Caco-2 (cell line): ENCODE measurements at regions not wholly inside any gene's neighbourhood (a gene's known extent, or its start where the extent isn't known, plus 50 kb on each side); places are given as distances from the start of the nearest gene placed in this dataset.

Experiments used
- BruUV-seq: library from RNA; stranded (reverse); fragments of 400-500 nt; replicated peaks from 2 replicates; lab custom pipeline; 2021; lab: Mats Ljungman, UMichigan
- CTCF ChIA-PET: fragments of 300-600 bp; sonication (Branson Sonifier 250); formaldehyde crosslinking; loops from one replicate; lab custom pipeline; 2022; ENCODE audit warnings: antibody characterized with exemption; lab: Charles Lee
- POLR2A ChIA-PET: fragments of 300-600 bp; sonication (Branson Sonifier 250); formaldehyde crosslinking; loops from one replicate; lab custom pipeline; 2022; ENCODE audit warnings: antibody characterized with exemption; lab: Charles Lee
- DNase-seq, 2 experiments: peaks; one replicate each; pipeline versions ENCODE4 v3.0.0 to v3.0.0-alpha.2; 2020 to 2022
- H3K27me3 ChIP-seq: replicated peaks from 2 replicates; pipeline ENCODE4 v1.6.0; 2011; ENCODE audit warnings: low read length; ENCODE audit not compliant: control insufficient read depth, insufficient read depth
- H3K36me3 ChIP-seq: 2 replicates; pipeline ENCODE4 v1.5.1; 2011; ENCODE audit warnings: low read length; ENCODE audit not compliant: control insufficient read depth, insufficient read depth
- H3K4me1 ChIP-seq: fragments of 250-450 bp; sonication (Bioruptor Pico); 2 replicates; pipeline ENCODE4 v1.5.1; 2020; ENCODE audit warnings: mild to moderate bottlenecking
- H3K4me3 ChIP-seq: 2 replicates; pipeline ENCODE4 v1.5.1; 2011; ENCODE audit warnings: low read depth, mild to moderate bottlenecking, control low read depth, low read length
- H3K9me3 ChIP-seq: fragments of 250-450 bp; sonication (Bioruptor Pico); 2 replicates; pipeline ENCODE4 v1.5.1; 2020; ENCODE audit warnings: mild to moderate bottlenecking, moderate library complexity
- H3K27ac Mint-ChIP-seq: one replicate; pipeline ENCODE4 v1.8.0; 2022; ENCODE audit warnings: mixed read lengths; ENCODE audit not compliant: unreplicated experiment
- H3K27me3 Mint-ChIP-seq: one replicate; pipeline ENCODE4 v1.8.0; 2022; ENCODE audit warnings: mixed read lengths; ENCODE audit not compliant: insufficient read depth, unreplicated experiment
- H3K36me3 Mint-ChIP-seq: one replicate; pipeline ENCODE4 v1.8.0; 2022; ENCODE audit warnings: mild to moderate bottlenecking, mixed read lengths; ENCODE audit not compliant: insufficient read depth, unreplicated experiment
- H3K4me1 Mint-ChIP-seq: one replicate; pipeline ENCODE4 v1.8.0; 2022; ENCODE audit warnings: low read depth, mixed read lengths; ENCODE audit not compliant: unreplicated experiment
- H3K4me3 Mint-ChIP-seq: one replicate; pipeline ENCODE4 v1.8.0; 2022; ENCODE audit warnings: mild to moderate bottlenecking, moderate library complexity, mixed read lengths; ENCODE audit not compliant: unreplicated experiment
- H3K9me3 Mint-ChIP-seq: one replicate; pipeline ENCODE4 v1.8.0; 2022; ENCODE audit warnings: mixed read lengths; ENCODE audit not compliant: unreplicated experiment
- CTCF ChIP-seq, 2 experiments: fragments of 200-600 bp in 1 of 2; IDR thresholded peaks; 1 replicate in 1 of 2; 2 replicates in 1 of 2; pipeline versions ENCODE4 v1.5.1 to v1.8.0; 2011 to 2022; ENCODE audit warnings: antibody characterized with exemption in 1 of 2, control low read depth in 1 of 2, inconsistent platforms in 1 of 2, low read depth in 1 of 2, low read length in 1 of 2, mild to moderate bottlenecking in 1 of 2, moderate library complexity in 1 of 2; ENCODE audit not compliant: insufficient read depth in 1 of 2, severe bottlenecking in 1 of 2, unreplicated experiment in 1 of 2
- intact Hi-C: fragments of 100-400 bp; cut with micrococcal nuclease; formaldehyde crosslinking; loops from one replicate; pipeline ENCODE4 v1.10.0; 2022; ENCODE audit not compliant: unreplicated experiment

- intact Hi-C loops: no loop called here
- no TSS peak for BruUV-seq
- no peaks in the 10 kb centered on the region for H3K4me1 Mint-ChIP-seq
- H3K27me3 Mint-ChIP-seq: no peaks in the 10 kb centered on the region
- ChIA-PET CTCF (no interaction called here), POLR2A (no interaction called here)
- Histone ChIP-seq H3K4me3 (no peak overlapping the region), H3K9me3 (no peaks in the 10 kb centered on the region), H3K27me3 (no peaks in the 10 kb centered on the region), H3K4me1 (no peaks in the 10 kb centered on the region), H3K36me3 (no peaks in the 10 kb centered on the region)
- no peak for TF ChIP-seq CTCF (IDR thresholded peaks at IDR 0.05; ENCODE audit: insufficient read depth in 1 of 2, low read depth in 1 of 2, low read length in 1 of 2, severe bottlenecking in 1 of 2, unreplicated experiment in 1 of 2)
- H3K9me3 Mint-ChIP-seq: no peaks in the 10 kb centered on the region
- DNase-seq: no peak
- H3K36me3 Mint-ChIP-seq: no peaks in the 10 kb centered on the region
- H3K27ac Mint-ChIP-seq: no peak overlapping the region
- no peak overlapping the region for H3K4me3 Mint-ChIP-seq
Observed at GRCh38 chr13:89204435-89204834, 1533.3 kb downstream of the SLITRK5 start.

GRCh38 chr13:89205856-89206520 lies 1534.8 kb downstream of the SLITRK5 start:
- intact Hi-C loops: no loop called here
- ChIA-PET POLR2A (no interaction called here), CTCF (no interaction called here)
- H3K4me1 Mint-ChIP-seq: no peaks in the 10 kb centered on the region
- DNase-seq: no peak
- Histone ChIP-seq H3K9me3 (no peaks in the 10 kb centered on the region), H3K27me3 (no peaks in the 10 kb centered on the region), H3K4me3 (no peak overlapping the region), H3K4me1 (no peaks in the 10 kb centered on the region), H3K36me3 (no peaks in the 10 kb centered on the region)
- no TSS peak for BruUV-seq
- no peak overlapping the region for H3K27ac Mint-ChIP-seq
- H3K9me3 Mint-ChIP-seq: no peaks in the 10 kb centered on the region
- no peak overlapping the region for H3K4me3 Mint-ChIP-seq
- no peaks in the 10 kb centered on the region for H3K36me3 Mint-ChIP-seq
- H3K27me3 Mint-ChIP-seq: no peaks in the 10 kb centered on the region
- TF ChIP-seq CTCF (IDR thresholded peaks at IDR 0.05; ENCODE audit: insufficient read depth in 1 of 2, low read depth in 1 of 2, low read length in 1 of 2, severe bottlenecking in 1 of 2, unreplicated experiment in 1 of 2): no peak

- CTCF ChIA-PET: no interaction called here
Observed at GRCh38 chr13:89212186-89212585, 1541.0 kb downstream of the SLITRK5 start.

More at GRCh38 chr13:89212186-89212585, 1541.0 kb downstream of the SLITRK5 start:
- Mint-ChIP-seq H3K36me3 (no peaks in the 10 kb centered on the region), H3K4me1 (no peaks in the 10 kb centered on the region), H3K27me3 (no peaks in the 10 kb centered on the region), H3K27ac (no peak overlapping the region), H3K9me3 (no peaks in the 10 kb centered on the region), H3K4me3 (no peak overlapping the region)
- Histone ChIP-seq H3K4me1 (no peaks in the 10 kb centered on the region), H3K4me3 (no peak overlapping the region), H3K27me3 (no peaks in the 10 kb centered on the region), H3K9me3 (no peaks in the 10 kb centered on the region), H3K36me3 (no peaks in the 10 kb centered on the region)
- POLR2A ChIA-PET: no interaction called here
- intact Hi-C loops: no loop called here
- DNase-seq: no peak
- no peak for TF ChIP-seq CTCF (IDR thresholded peaks at IDR 0.05; ENCODE audit: insufficient read depth in 1 of 2, low read depth in 1 of 2, low read length in 1 of 2, severe bottlenecking in 1 of 2, unreplicated experiment in 1 of 2)
- no TSS peak for BruUV-seq
